Upper lobe of right lung (tissue), 1 donor: ENCODE measurements at regions not wholly inside any gene's neighbourhood (a gene's known extent, or its start where the extent isn't known, plus 50 kb on each side); places are given as distances from the start of the nearest gene placed in this dataset.

Experiments
- ATAC-seq: fragments of 200-7000 bp; cut with Tn5 transposase; one replicate; pipeline ENCODE4 v1.9.1; 2020; ENCODE audit warnings: mild to moderate bottlenecking, moderate library complexity
- DNase-seq: peaks from one replicate; pipeline ENCODE4 v3.0.0-alpha.2; 2020
- H3K27ac ChIP-seq: fragments of 200-600 bp; one replicate; pipeline ENCODE4 v1.8.0; 2022
- H3K27me3 ChIP-seq: fragments of 200-600 bp; one replicate; pipeline ENCODE4 v1.8.0; 2022; ENCODE audit warnings: mild to moderate bottlenecking
- H3K36me3 ChIP-seq: fragments of 200-600 bp; one replicate; pipeline ENCODE4 v1.8.0; 2022
- H3K4me1 ChIP-seq: fragments of 200-600 bp; one replicate; pipeline ENCODE4 v1.8.0; 2022
- H3K4me3 ChIP-seq: fragments of 200-600 bp; one replicate; pipeline ENCODE4 v1.8.0; 2022; ENCODE audit warnings: mild to moderate bottlenecking
- H3K9me3 ChIP-seq: fragments of 200-600 bp; one replicate; pipeline ENCODE4 v1.8.0; 2022
- CTCF ChIP-seq: fragments of 200-600 bp; IDR thresholded peaks from one replicate; pipeline ENCODE4 v1.8.0; 2022; ENCODE audit warnings: antibody characterized with exemption
- intact Hi-C: fragments of 100-400 bp; cut with DNase I; formaldehyde crosslinking; loops from one replicate; pipeline ENCODE4 v1.11.0; 2022
- donor health status: DM: no; HTN: yes; CAD: no; lungs with severe emphysema.

GRCh38 chr4:128488055-128488705 lies 200.6 kb upstream of the PGRMC2 start:
- Histone ChIP-seq H3K36me3 (no peaks in the 10 kb centered on the region), H3K27ac (no peak overlapping the region), H3K4me3 (no peak overlapping the region), H3K4me1 (no peaks in the 10 kb centered on the region), H3K9me3 (no peaks in the 10 kb centered on the region), H3K27me3 (no peaks in the 10 kb centered on the region)
- DNase-seq (no peak), ATAC-seq (no peak)
- TF ChIP-seq CTCF = no peak
- intact Hi-C loops = no loop called here

GRCh38 chr4:128484896-128485295 lies 197.3 kb upstream of the PGRMC2 start:
- no peak for ATAC-seq
- Histone ChIP-seq H3K27me3 (no peaks in the 10 kb centered on the region), H3K4me1 (no peaks in the 10 kb centered on the region), H3K4me3 (no peak overlapping the region), H3K36me3 (no peaks in the 10 kb centered on the region), H3K9me3 (no peaks in the 10 kb centered on the region), H3K27ac (no peak overlapping the region)
- TF ChIP-seq CTCF = no peak
- intact Hi-C loops = no loop called here
- DNase-seq = no peak

- H3K27me3 ChIP-seq = no peaks in the 10 kb centered on the region
- no peak overlapping the region for H3K27ac ChIP-seq
- intact Hi-C loops = no loop called here
- no peak for ATAC-seq
- H3K36me3 ChIP-seq = no peaks in the 10 kb centered on the region
- no peak for TF ChIP-seq CTCF
- no peak for DNase-seq
- H3K4me3 ChIP-seq = no peak overlapping the region
- no peaks in the 10 kb centered on the region for H3K4me1 ChIP-seq
- H3K9me3 ChIP-seq = no peaks in the 10 kb centered on the region
Measured at GRCh38 chr4:128483816-128484215, 196.2 kb upstream of the PGRMC2 start.

GRCh38 chr4:128483041-128483440 lies 195.4 kb upstream of the PGRMC2 start:
- intact Hi-C loops = no loop called here
- Histone ChIP-seq H3K36me3 (no peaks in the 10 kb centered on the region), H3K4me1 (no peaks in the 10 kb centered on the region), H3K9me3 (no peaks in the 10 kb centered on the region), H3K27ac (no peak overlapping the region), H3K27me3 (no peaks in the 10 kb centered on the region), H3K4me3 (no peak overlapping the region)
- no peak for DNase-seq
- TF ChIP-seq CTCF = no peak
- ATAC-seq = no peak

GRCh38 chr4:128481752-128482480 lies 194.3 kb upstream of the PGRMC2 start:
- no peaks in the 10 kb centered on the region for H3K27me3 ChIP-seq
- no peak overlapping the region for H3K4me3 ChIP-seq
- no peak for TF ChIP-seq CTCF
- H3K4me1 ChIP-seq = no peaks in the 10 kb centered on the region
- ATAC-seq (no peak), DNase-seq (no peak)
- no peak overlapping the region for H3K27ac ChIP-seq
- no peaks in the 10 kb centered on the region for H3K9me3 ChIP-seq
- intact Hi-C loops = no loop called here
- H3K36me3 ChIP-seq = no peaks in the 10 kb centered on the region
